ENCODE measurements at regions not wholly inside any gene's neighbourhood (a gene's known extent, or its start where the extent isn't known, plus 50 kb on each side); places are given as distances from the start of the nearest gene placed in this dataset.

DNA sequence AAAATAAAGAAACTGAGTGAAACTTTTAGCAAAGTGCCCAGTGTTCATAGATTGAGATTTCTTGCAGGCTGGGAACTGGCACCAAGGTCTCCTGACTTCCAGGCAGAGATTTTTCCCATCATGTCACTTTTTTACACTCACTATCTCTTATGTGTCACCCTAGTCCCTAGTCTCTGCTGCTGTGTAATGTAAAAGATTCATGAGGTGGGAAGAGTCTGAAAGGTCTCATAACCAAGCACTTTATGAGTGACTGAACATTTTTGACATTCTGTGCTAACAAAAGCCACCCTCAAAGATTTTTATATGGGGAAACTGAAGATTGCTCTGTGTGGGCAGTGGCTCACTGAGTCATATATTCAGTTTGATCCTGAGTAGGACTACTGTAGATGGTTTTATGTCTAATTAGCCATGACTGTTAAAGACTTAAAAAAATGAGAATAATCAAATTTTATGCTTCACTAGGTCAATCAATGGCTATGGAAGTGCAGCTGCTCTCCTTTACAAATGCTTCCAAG, 900.3 kb upstream of the SORCS1 start:
- H3K4me3 ChIP-seq (ENCODE audit: low read depth, low read length), result no peak overlapping the region

GRCh38 chr10:108060246-108060645, 895.7 kb upstream of the SORCS1 start:
- TF ChIP-seq CTCF (IDR thresholded peaks at IDR 0.05; ENCODE audit: borderline replicate concordance, insufficient read depth, low read depth, low read length), result no peak
- no peak overlapping the region for H3K4me3 ChIP-seq (ENCODE audit: low read depth, low read length)

More for the DNA sequence above, 900.3 kb upstream of the SORCS1 start:
- TF ChIP-seq CTCF (IDR thresholded peaks at IDR 0.05; ENCODE audit: borderline replicate concordance, insufficient read depth, low read depth, low read length), result no peak

DNA sequence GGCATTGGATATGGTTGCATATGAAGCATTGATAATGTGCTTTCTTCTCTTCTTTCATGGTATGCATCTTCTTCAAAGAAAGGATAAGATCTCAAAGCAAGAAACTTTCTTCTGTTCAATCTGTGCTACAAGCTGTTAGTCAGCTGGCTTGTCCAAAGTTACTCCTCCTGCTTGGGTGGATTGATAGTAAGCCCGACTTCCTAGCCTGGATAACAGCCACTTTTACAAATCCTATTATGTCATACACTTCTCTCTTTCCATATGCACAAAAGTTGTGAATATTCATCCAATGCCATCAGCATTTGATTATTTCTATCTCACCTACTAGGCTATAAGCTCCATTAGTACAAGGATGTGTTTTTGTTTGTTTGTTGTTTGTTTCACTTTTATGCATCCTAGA, 891.0 kb upstream of the SORCS1 start:
- no peak overlapping the region for H3K4me3 ChIP-seq (ENCODE audit: low read depth, low read length)

DNA sequence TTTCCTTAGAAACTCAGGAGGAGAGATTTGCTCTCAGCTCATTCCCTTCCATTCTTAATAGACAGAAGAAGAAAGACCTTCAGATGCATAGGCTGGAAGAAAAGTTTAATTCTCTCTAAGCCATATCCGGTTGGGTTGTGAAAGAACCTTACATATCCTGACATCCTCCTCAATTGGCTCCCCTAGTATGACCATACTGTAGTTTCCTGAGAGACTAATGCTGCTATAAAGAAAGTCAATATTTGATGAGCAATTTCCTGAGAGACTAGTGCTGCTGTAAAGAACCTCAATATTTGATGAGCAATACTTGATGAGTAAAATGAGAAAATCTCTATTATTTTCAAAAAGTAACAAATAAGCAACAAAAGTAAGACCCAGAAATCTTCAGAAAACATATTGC, 888.5 kb upstream of the SORCS1 start:
- no peak for TF ChIP-seq CTCF (IDR thresholded peaks at IDR 0.05; ENCODE audit: borderline replicate concordance, insufficient read depth, low read depth, low read length)

More for the DNA sequence above, 891.0 kb upstream of the SORCS1 start:
- no peak for TF ChIP-seq CTCF (IDR thresholded peaks at IDR 0.05; ENCODE audit: borderline replicate concordance, insufficient read depth, low read depth, low read length)

GRCh38 chr10:108051218-108051617, 886.7 kb upstream of the SORCS1 start:
- no peak for TF ChIP-seq CTCF (IDR thresholded peaks at IDR 0.05; ENCODE audit: borderline replicate concordance, insufficient read depth, low read depth, low read length)

More for the DNA sequence above, 888.5 kb upstream of the SORCS1 start:
- H3K4me3 ChIP-seq (ENCODE audit: low read depth, low read length), result no peak overlapping the region

GRCh38 chr10:108050626-108051025, 886.1 kb upstream of the SORCS1 start:
- no peak for TF ChIP-seq CTCF (IDR thresholded peaks at IDR 0.05; ENCODE audit: borderline replicate concordance, insufficient read depth, low read depth, low read length)
- H3K4me3 ChIP-seq (ENCODE audit: low read depth, low read length), result no peak overlapping the region

More at GRCh38 chr10:108051218-108051617, 886.7 kb upstream of the SORCS1 start:
- H3K4me3 ChIP-seq (ENCODE audit: low read depth, low read length), result no peak overlapping the region

- TF ChIP-seq CTCF (IDR thresholded peaks at IDR 0.05; ENCODE audit: borderline replicate concordance, insufficient read depth, low read depth, low read length), result no peak
- H3K4me3 ChIP-seq (ENCODE audit: low read depth, low read length), result no peak overlapping the region
Observed at GRCh38 chr10:108049668-108050067, 885.2 kb upstream of the SORCS1 start.
